ENCODE measurements at regions not wholly inside any gene's neighbourhood (a gene's known extent, or its start where the extent isn't known, plus 50 kb on each side); places are given as distances from the start of the nearest gene placed in this dataset.
"Not testable (repeated sequence)": the region's sequence is repeated elsewhere in the genome, so short reads cannot be mapped to it uniquely, and the experiment has no call there.

GRCh38 chr6:166253778-166254204 lies 54.4 kb downstream of the PRR18 start:
- peak; percentile 65 for DNase-seq (ENCODE audit: low spot score)

GRCh38 chr6:166253281-166253681 lies 54.9 kb downstream of the PRR18 start:
- no peak for DNase-seq (ENCODE audit: low spot score)

GRCh38 chr6:166252601-166253000 lies 55.6 kb downstream of the PRR18 start:
- no peak for DNase-seq (ENCODE audit: low spot score)

GRCh38 chr6:166251655-166252054 lies 56.5 kb downstream of the PRR18 start:
- no peak for DNase-seq (ENCODE audit: low spot score)

- DNase-seq (ENCODE audit: low spot score), result no peak
Observed at GRCh38 chr6:166251211-166251610, 57.0 kb downstream of the PRR18 start.

GRCh38 chr6:166249061-166249785 lies 59.0 kb downstream of the PRR18 start:
- DNase-seq (ENCODE audit: low spot score), result not testable (repeated sequence)

- DNase-seq (ENCODE audit: low spot score), result no peak
Observed at GRCh38 chr6:166245148-166245547, 63.0 kb downstream of the PRR18 start.

GRCh38 chr6:166244353-166245045 lies 63.7 kb downstream of the PRR18 start:
- DNase-seq (ENCODE audit: low spot score), result no peak

- DNase-seq (ENCODE audit: low spot score), result no peak
Observed at GRCh38 chr6:166242888-166243287, 65.3 kb downstream of the PRR18 start.

GRCh38 chr6:166241974-166242373 lies 66.2 kb downstream of the PRR18 start:
- DNase-seq (ENCODE audit: low spot score), result no peak

- no peak for DNase-seq (ENCODE audit: low spot score)
Observed at GRCh38 chr6:166240889-166241288, 67.3 kb downstream of the PRR18 start.

- no peak for DNase-seq (ENCODE audit: low spot score)
Observed at GRCh38 chr6:166237617-166238016, 70.0 kb upstream of the TBXT start.

GRCh38 chr6:166236596-166236995 lies 68.9 kb upstream of the TBXT start:
- DNase-seq (ENCODE audit: low spot score), result no peak

- DNase-seq (ENCODE audit: low spot score), result no peak
Observed at GRCh38 chr6:166235666-166236292, 68.1 kb upstream of the TBXT start.

- DNase-seq (ENCODE audit: low spot score), result not testable (repeated sequence)
Observed at GRCh38 chr6:166231181-166231580, 63.5 kb upstream of the TBXT start.

- no peak for DNase-seq (ENCODE audit: low spot score)
Observed at GRCh38 chr6:166228839-166229528, 61.3 kb upstream of the TBXT start.

- no peak for DNase-seq (ENCODE audit: low spot score)
Observed at GRCh38 chr6:166228425-166228824, 60.8 kb upstream of the TBXT start.

GRCh38 chr6:166223079-166223478 lies 55.4 kb upstream of the TBXT start:
- no peak for DNase-seq (ENCODE audit: low spot score)

GRCh38 chr6:166222631-166223030 lies 55.0 kb upstream of the TBXT start:
- no peak for DNase-seq (ENCODE audit: low spot score)

GRCh38 chr6:166221636-166222035 lies 54.0 kb upstream of the TBXT start:
- DNase-seq (ENCODE audit: low spot score), result no peak

- DNase-seq (ENCODE audit: low spot score), result no peak
Observed at GRCh38 chr6:166221040-166221439, 53.4 kb upstream of the TBXT start.

Data from ecto neural progenitor cell (in vitro differentiated cells).